GM21515 (cell line): ENCODE measurements at regions not wholly inside any gene's neighbourhood (a gene's known extent, or its start where the extent isn't known, plus 50 kb on each side); places are given as distances from the start of the nearest gene placed in this dataset.
"Not testable (repeated sequence)": the region's sequence is repeated elsewhere in the genome, so short reads cannot be mapped to it uniquely, and the experiment has no call there.

ENCODE experiments used
- ATAC-seq: cut with Tn5 transposase; IDR thresholded peaks from one replicate; pipeline ENCODE4 v1.9.1; 2021; ENCODE audit not compliant: unreplicated experiment

GRCh38 chr1:78715181-78715661 is 65.6 kb downstream of the IFI44 start:
- no peak for ATAC-seq

- ATAC-seq = no peak
Observed at GRCh38 chr1:78716186-78716585, 66.6 kb downstream of the IFI44 start.

- ATAC-seq = no peak
Observed at GRCh38 chr1:78718566-78718965, 68.9 kb downstream of the IFI44 start.

- no peak for ATAC-seq
Observed at GRCh38 chr1:78721136-78721535, 71.5 kb downstream of the IFI44 start.

- ATAC-seq = no peak
Observed at GRCh38 chr1:78722105-78722504, 72.5 kb downstream of the IFI44 start.

GRCh38 chr1:78722521-78722920 is 72.9 kb downstream of the IFI44 start:
- ATAC-seq = no peak

GRCh38 chr1:78722947-78723346 is 73.3 kb downstream of the IFI44 start:
- ATAC-seq = no peak

- no peak for ATAC-seq
Observed at GRCh38 chr1:78726686-78727085, 77.1 kb downstream of the IFI44 start.

- ATAC-seq = no peak
Observed at GRCh38 chr1:78728359-78728758, 78.7 kb downstream of the IFI44 start.

GRCh38 chr1:78730054-78730453 is 80.4 kb downstream of the IFI44 start:
- ATAC-seq = no peak

- no peak for ATAC-seq
Observed at GRCh38 chr1:78731674-78732073, 82.0 kb downstream of the IFI44 start.

- ATAC-seq = no peak
Observed at GRCh38 chr1:78737241-78737640, 87.6 kb downstream of the IFI44 start.

- no peak for ATAC-seq
Observed at GRCh38 chr1:78743626-78744025, 94.0 kb downstream of the IFI44 start.

- no peak for ATAC-seq
Observed at GRCh38 chr1:78745111-78745510, 95.5 kb downstream of the IFI44 start.

- ATAC-seq = not testable (repeated sequence)
Observed at GRCh38 chr1:78753679-78754078, 104.0 kb downstream of the IFI44 start.

GRCh38 chr1:78755986-78756385 is 106.4 kb downstream of the IFI44 start:
- ATAC-seq = no peak

GRCh38 chr1:78758506-78758905 is 108.9 kb downstream of the IFI44 start:
- ATAC-seq = no peak

- ATAC-seq = no peak
Observed at GRCh38 chr1:78759881-78760280, 110.2 kb downstream of the IFI44 start.

GRCh38 chr1:78760858-78761257 is 111.2 kb downstream of the IFI44 start:
- ATAC-seq = no peak

- no peak for ATAC-seq
Observed at GRCh38 chr1:78762113-78762512, 112.5 kb downstream of the IFI44 start.

- no peak for ATAC-seq
Observed at GRCh38 chr1:78765489-78765888, 115.9 kb downstream of the IFI44 start.

- ATAC-seq = no peak
Observed at GRCh38 chr1:78779831-78780230, 130.2 kb downstream of the IFI44 start.

GRCh38 chr1:78787544-78787943 is 137.9 kb downstream of the IFI44 start:
- ATAC-seq = no peak

GRCh38 chr1:78790174-78790573 is 140.5 kb downstream of the IFI44 start:
- ATAC-seq = no peak
